ENCODE measurements at regions not wholly inside any gene's neighbourhood (a gene's known extent, or its start where the extent isn't known, plus 50 kb on each side); places are given as distances from the start of the nearest gene placed in this dataset.
"Not testable (repeated sequence)": the region's sequence is repeated elsewhere in the genome, so short reads cannot be mapped to it uniquely, and the experiment has no call there.

DNA sequence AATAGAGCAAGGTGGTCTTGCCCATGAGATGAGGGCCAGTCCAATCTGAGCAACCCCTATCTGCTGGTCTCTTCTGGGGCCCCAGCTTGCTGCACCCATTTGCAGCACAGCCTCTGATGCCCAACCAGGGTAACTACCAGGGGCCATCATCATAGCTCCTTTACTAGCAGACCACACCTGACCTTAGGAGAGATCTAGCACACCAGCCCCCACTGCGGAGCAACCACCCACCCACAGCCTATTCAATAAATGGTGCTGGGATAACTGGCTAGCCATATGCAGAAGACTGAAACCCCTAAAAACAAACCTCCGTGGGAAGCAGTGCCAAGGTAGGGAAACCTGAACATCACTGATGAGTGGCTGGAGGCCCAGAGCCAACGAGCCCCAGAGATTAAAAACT is 196.1 kb upstream of the RBBP8 start:
- 91 to 92% methylated on average over 3 of the region's 3 CpGs for WGBS, 2 experiments
- no peak overlapping the region for H3K27ac ChIP-seq (ENCODE audit: insufficient read depth, low read depth, low read length, poor library complexity, severe bottlenecking)
- no peaks in the 10 kb centered on the region for H3K27me3 ChIP-seq (ENCODE audit: control insufficient read depth, insufficient read depth, low read length, poor library complexity, severe bottlenecking)
- H3K36me3 ChIP-seq (ENCODE audit: control insufficient read depth, insufficient read depth, low read length) = no peaks in the 10 kb centered on the region
- no peak overlapping the region for H3K4me3 ChIP-seq (ENCODE audit: insufficient read depth, low read depth, low read length)
- no peaks in the 10 kb centered on the region for H3K9me3 ChIP-seq (ENCODE audit: control insufficient read depth, low read length)
- no peaks in the 10 kb centered on the region for H3K4me1 ChIP-seq (ENCODE audit: control insufficient read depth, insufficient read depth, low read length)

- no peaks in the 10 kb centered on the region for H3K36me3 ChIP-seq (ENCODE audit: control insufficient read depth, insufficient read depth, low read length)
- no peak overlapping the region for H3K27ac ChIP-seq (ENCODE audit: insufficient read depth, low read depth, low read length, poor library complexity, severe bottlenecking)
- 73 to 98% methylated on average over 2 of the region's 2 CpGs for whole genome bisulfite sequencing, 2 experiments
- no peaks in the 10 kb centered on the region for H3K9me3 ChIP-seq (ENCODE audit: control insufficient read depth, low read length)
- H3K27me3 ChIP-seq (ENCODE audit: control insufficient read depth, insufficient read depth, low read length, poor library complexity, severe bottlenecking) = no peaks in the 10 kb centered on the region
- H3K4me1 ChIP-seq (ENCODE audit: control insufficient read depth, insufficient read depth, low read length) = no peaks in the 10 kb centered on the region
- no peak overlapping the region for H3K4me3 ChIP-seq (ENCODE audit: insufficient read depth, low read depth, low read length)
Measured at GRCh38 chr18:22739061-22739642, 194.0 kb upstream of the RBBP8 start.

GRCh38 chr18:22739789-22740188 is 193.3 kb upstream of the RBBP8 start:
- 83 to 95% methylated on average over 4 of the region's 4 CpGs for WGBS, 2 experiments
- no peak overlapping the region for H3K4me3 ChIP-seq (ENCODE audit: insufficient read depth, low read depth, low read length)
- H3K27me3 ChIP-seq (ENCODE audit: control insufficient read depth, insufficient read depth, low read length, poor library complexity, severe bottlenecking) = no peaks in the 10 kb centered on the region
- no peaks in the 10 kb centered on the region for H3K36me3 ChIP-seq (ENCODE audit: control insufficient read depth, insufficient read depth, low read length)
- no peak overlapping the region for H3K27ac ChIP-seq (ENCODE audit: insufficient read depth, low read depth, low read length, poor library complexity, severe bottlenecking)
- no peaks in the 10 kb centered on the region for H3K9me3 ChIP-seq (ENCODE audit: control insufficient read depth, low read length)
- H3K4me1 ChIP-seq (ENCODE audit: control insufficient read depth, insufficient read depth, low read length) = no peaks in the 10 kb centered on the region

- Histone ChIP-seq H3K27ac (ENCODE audit: insufficient read depth, low read depth, low read length, poor library complexity, severe bottlenecking) (no peak overlapping the region), H3K36me3 (ENCODE audit: control insufficient read depth, insufficient read depth, low read length) (no peaks in the 10 kb centered on the region), H3K4me1 (ENCODE audit: control insufficient read depth, insufficient read depth, low read length) (no peaks in the 10 kb centered on the region), H3K9me3 (ENCODE audit: control insufficient read depth, low read length) (no peaks in the 10 kb centered on the region), H3K4me3 (ENCODE audit: insufficient read depth, low read depth, low read length) (no peak overlapping the region), H3K27me3 (ENCODE audit: control insufficient read depth, insufficient read depth, low read length, poor library complexity, severe bottlenecking) (no peaks in the 10 kb centered on the region)
- WGBS, 2 experiments = 100% methylated on average over 3 of the region's 3 CpGs
Measured at GRCh38 chr18:22741318-22741717, 191.8 kb upstream of the RBBP8 start.

DNA sequence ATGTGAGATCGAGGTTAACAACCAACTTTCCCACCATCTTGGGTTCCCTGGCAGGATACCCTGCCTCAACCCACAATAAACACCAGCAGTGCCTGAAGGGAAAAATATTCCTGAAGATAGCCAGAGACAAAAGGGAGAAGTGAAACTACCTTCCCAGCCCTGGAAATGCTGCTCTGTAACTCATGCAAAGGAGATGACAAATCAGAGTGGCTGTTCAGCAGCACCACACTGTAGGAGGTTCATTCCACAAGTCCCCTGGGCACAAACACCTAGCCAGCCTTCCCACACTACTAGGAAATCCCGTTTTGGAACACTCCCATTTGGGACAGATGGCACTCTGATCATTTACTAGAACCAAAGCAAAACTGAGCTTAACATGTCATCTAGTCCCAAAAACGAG is 190.7 kb upstream of the RBBP8 start:
- Histone ChIP-seq H3K9me3 (ENCODE audit: control insufficient read depth, low read length) (no peaks in the 10 kb centered on the region), H3K4me1 (ENCODE audit: control insufficient read depth, insufficient read depth, low read length) (no peaks in the 10 kb centered on the region), H3K36me3 (ENCODE audit: control insufficient read depth, insufficient read depth, low read length) (no peaks in the 10 kb centered on the region), H3K27me3 (ENCODE audit: control insufficient read depth, insufficient read depth, low read length, poor library complexity, severe bottlenecking) (no peaks in the 10 kb centered on the region), H3K27ac (ENCODE audit: insufficient read depth, low read depth, low read length, poor library complexity, severe bottlenecking) (no peak overlapping the region), H3K4me3 (ENCODE audit: insufficient read depth, low read depth, low read length) (no peak overlapping the region)
- 85 to 90% methylated on average over 3 of the region's 3 CpGs for WGBS, 2 experiments

DNA sequence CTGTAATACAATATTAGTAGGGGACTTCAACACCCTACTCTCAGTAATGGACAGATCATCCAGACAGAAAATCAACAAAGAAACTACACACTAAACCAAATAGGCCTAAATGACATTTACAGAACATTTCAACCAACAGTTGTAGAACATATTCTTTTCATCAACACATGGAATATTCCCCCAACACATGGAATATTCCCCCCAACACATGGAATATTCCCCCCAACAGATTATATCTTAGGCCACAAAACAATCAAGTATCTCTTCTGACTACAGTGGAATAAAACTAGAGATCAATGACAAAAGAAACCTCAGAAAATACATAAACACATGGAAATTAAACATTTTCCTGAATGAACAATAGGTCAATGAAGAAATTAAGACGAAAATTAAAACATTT is 187.2 kb upstream of the RBBP8 start:
- Histone ChIP-seq H3K27me3 (ENCODE audit: control insufficient read depth, insufficient read depth, low read length, poor library complexity, severe bottlenecking) (no peaks in the 10 kb centered on the region), H3K4me1 (ENCODE audit: control insufficient read depth, insufficient read depth, low read length) (no peaks in the 10 kb centered on the region), H3K9me3 (ENCODE audit: control insufficient read depth, low read length) (no peaks in the 10 kb centered on the region), H3K4me3 (ENCODE audit: insufficient read depth, low read depth, low read length) (no peak overlapping the region), H3K27ac (ENCODE audit: insufficient read depth, low read depth, low read length, poor library complexity, severe bottlenecking) (no peak overlapping the region), H3K36me3 (ENCODE audit: control insufficient read depth, insufficient read depth, low read length) (no peaks in the 10 kb centered on the region)
- 100% methylated on average over 1 of the region's 1 CpG; no CpG with 5 or more reads in 1 of the 2 experiments for WGBS, 2 experiments

DNA sequence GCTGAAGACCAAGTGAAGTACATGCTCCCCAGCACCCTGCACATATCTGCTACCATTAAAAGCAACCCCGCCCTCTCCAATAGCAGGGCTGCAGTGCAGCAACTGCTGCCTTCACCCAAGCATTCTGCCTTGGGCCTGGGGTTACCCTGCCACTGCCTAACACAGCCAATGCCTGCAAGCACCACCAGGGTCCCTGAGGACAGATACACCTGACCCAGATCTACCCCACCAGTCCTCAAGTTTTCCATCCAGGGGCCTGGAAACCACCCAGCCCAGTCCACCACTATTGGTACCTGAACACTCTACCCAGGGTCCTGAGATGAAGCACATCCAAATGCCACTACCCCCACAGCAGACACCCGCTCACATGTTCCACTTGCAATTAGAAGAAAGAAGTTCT is 181.1 kb upstream of the RBBP8 start:
- H3K36me3 ChIP-seq (ENCODE audit: control insufficient read depth, insufficient read depth, low read length) = no peaks in the 10 kb centered on the region
- WGBS, 2 experiments = 75 to 97% methylated on average over 1 to 2 of the region's 2 CpGs
- H3K4me3 ChIP-seq (ENCODE audit: insufficient read depth, low read depth, low read length) = no peak overlapping the region
- H3K27ac ChIP-seq (ENCODE audit: insufficient read depth, low read depth, low read length, poor library complexity, severe bottlenecking) = no peak overlapping the region
- no peaks in the 10 kb centered on the region for H3K4me1 ChIP-seq (ENCODE audit: control insufficient read depth, insufficient read depth, low read length)
- H3K9me3 ChIP-seq (ENCODE audit: control insufficient read depth, low read length) = no peaks in the 10 kb centered on the region
- H3K27me3 ChIP-seq (ENCODE audit: control insufficient read depth, insufficient read depth, low read length, poor library complexity, severe bottlenecking) = no peaks in the 10 kb centered on the region

- H3K4me3 ChIP-seq (ENCODE audit: insufficient read depth, low read depth, low read length) = no peak overlapping the region
- 94% methylated on average over 8 of the region's 8 CpGs for WGBS, 2 experiments
- H3K9me3 ChIP-seq (ENCODE audit: control insufficient read depth, low read length) = no peaks in the 10 kb centered on the region
- no peak overlapping the region for H3K27ac ChIP-seq (ENCODE audit: insufficient read depth, low read depth, low read length, poor library complexity, severe bottlenecking)
- no peaks in the 10 kb centered on the region for H3K36me3 ChIP-seq (ENCODE audit: control insufficient read depth, insufficient read depth, low read length)
- H3K27me3 ChIP-seq (ENCODE audit: control insufficient read depth, insufficient read depth, low read length, poor library complexity, severe bottlenecking) = no peaks in the 10 kb centered on the region
- H3K4me1 ChIP-seq (ENCODE audit: control insufficient read depth, insufficient read depth, low read length) = no peaks in the 10 kb centered on the region
Measured at GRCh38 chr18:22753130-22753831, 179.8 kb upstream of the RBBP8 start.

DNA sequence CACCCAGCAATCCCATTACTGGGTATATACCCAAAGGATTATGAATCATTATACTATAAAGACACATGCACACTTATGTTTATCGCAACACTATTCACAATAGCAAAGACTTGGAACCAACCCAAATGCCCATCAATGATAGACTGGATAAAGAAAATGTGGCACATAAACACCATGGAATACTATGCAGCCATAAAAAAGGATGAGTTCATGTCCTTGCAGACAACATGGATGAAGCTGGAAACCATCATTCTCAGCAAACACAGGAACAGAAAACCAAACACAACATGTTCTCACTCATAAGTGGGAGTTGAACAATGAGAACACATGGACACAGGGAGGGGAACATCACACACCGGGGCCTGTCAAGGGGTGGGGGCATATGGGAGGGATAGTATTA is 169.1 kb upstream of the RBBP8 start:
- H3K9me3 ChIP-seq (ENCODE audit: control insufficient read depth, low read length); H3K4me3 ChIP-seq (ENCODE audit: insufficient read depth, low read depth, low read length); H3K36me3 ChIP-seq (ENCODE audit: control insufficient read depth, insufficient read depth, low read length); H3K4me1 ChIP-seq (ENCODE audit: control insufficient read depth, insufficient read depth, low read length); H3K27me3 ChIP-seq (ENCODE audit: control insufficient read depth, insufficient read depth, low read length, poor library complexity, severe bottlenecking); H3K27ac ChIP-seq (ENCODE audit: insufficient read depth, low read depth, low read length, poor library complexity, severe bottlenecking): not testable (repeated sequence)
- WGBS, 2 experiments = 83 to 87% methylated on average over 2 of the region's 2 CpGs

GRCh38 chr18:22765896-22766295 is 167.2 kb upstream of the RBBP8 start:
- no peaks in the 10 kb centered on the region for H3K4me1 ChIP-seq (ENCODE audit: control insufficient read depth, insufficient read depth, low read length)
- no peaks in the 10 kb centered on the region for H3K9me3 ChIP-seq (ENCODE audit: control insufficient read depth, low read length)
- no peak overlapping the region for H3K4me3 ChIP-seq (ENCODE audit: insufficient read depth, low read depth, low read length)
- H3K27me3 ChIP-seq (ENCODE audit: control insufficient read depth, insufficient read depth, low read length, poor library complexity, severe bottlenecking) = no peaks in the 10 kb centered on the region
- 72 to 76% methylated on average over 1 of the region's 1 CpG for WGBS, 2 experiments
- H3K36me3 ChIP-seq (ENCODE audit: control insufficient read depth, insufficient read depth, low read length) = no peaks in the 10 kb centered on the region
- H3K27ac ChIP-seq (ENCODE audit: insufficient read depth, low read depth, low read length, poor library complexity, severe bottlenecking) = no peak overlapping the region
